Ectodermal cell (in vitro differentiated cells): ENCODE measurements at regions not wholly inside any gene's neighbourhood (a gene's known extent, or its start where the extent isn't known, plus 50 kb on each side); places are given as distances from the start of the nearest gene placed in this dataset.

Experiments used
- H3K27ac ChIP-seq: 2 replicates; pipeline ENCODE4 v1.7.0; 2013; ENCODE audit warnings: mild to moderate bottlenecking, low read depth, low read length; ENCODE audit not compliant: insufficient read depth, poor library complexity, severe bottlenecking
- H3K27me3 ChIP-seq: 2 replicates; pipeline ENCODE4 v1.7.0; 2013; ENCODE audit warnings: mild to moderate bottlenecking, low read length; ENCODE audit not compliant: insufficient read depth, control insufficient read depth, poor library complexity, severe bottlenecking
- H3K36me3 ChIP-seq: one replicate; pipeline ENCODE4 v1.7.0; 2013; ENCODE audit warnings: low read length; ENCODE audit not compliant: control insufficient read depth, insufficient read depth
- H3K4me1 ChIP-seq: one replicate; pipeline ENCODE4 v1.7.0; 2013; ENCODE audit warnings: low read length; ENCODE audit not compliant: control insufficient read depth, insufficient read depth
- H3K4me3 ChIP-seq: 2 replicates; pipeline ENCODE4 v1.7.0; 2013; ENCODE audit warnings: low read depth, low read length, control low read depth; ENCODE audit not compliant: insufficient read depth
- H3K9me3 ChIP-seq: 2 replicates; pipeline ENCODE4 v1.7.0; 2013; ENCODE audit warnings: mild to moderate bottlenecking, low read length, moderate library complexity; ENCODE audit not compliant: control insufficient read depth
- WGBS, 2 experiments: methylation state at CpG; one replicate each; pipeline ENCODE4 v1.1.7; 2013; ENCODE audit warnings: missing lambda C conversion rate in 2 of 2; 5-methylcytosine and 5-hydroxymethylcytosine counted together

GRCh38 chr6:170166511-170167122, 124.3 kb downstream of the DLL1 start:
- no peak overlapping the region for H3K4me3 ChIP-seq
- WGBS, 2 experiments = 91 to 92% methylated on average over 31 of the region's 31 CpGs
- H3K4me1 ChIP-seq = peaks cover 15% of the 10 kb centered on the region
- no peaks in the 10 kb centered on the region for H3K9me3 ChIP-seq
- H3K27me3 ChIP-seq = no peaks in the 10 kb centered on the region
- no peaks in the 10 kb centered on the region for H3K36me3 ChIP-seq
- H3K27ac ChIP-seq = no peak overlapping the region

- Histone ChIP-seq H3K27me3 (no peaks in the 10 kb centered on the region), H3K4me1 (peaks cover 15% of the 10 kb centered on the region), H3K27ac (no peak overlapping the region), H3K9me3 (no peaks in the 10 kb centered on the region), H3K4me3 (no peak overlapping the region), H3K36me3 (no peaks in the 10 kb centered on the region)
- WGBS, 2 experiments = 90 to 93% methylated on average over 22 of the region's 22 CpGs
Measured at GRCh38 chr6:170165471-170166117, 125.3 kb downstream of the DLL1 start.

- Histone ChIP-seq H3K4me3 (no peak overlapping the region), H3K27me3 (no peaks in the 10 kb centered on the region), H3K36me3 (no peaks in the 10 kb centered on the region), H3K4me1 (peaks cover 15% of the 10 kb centered on the region), H3K9me3 (no peaks in the 10 kb centered on the region), H3K27ac (no peak overlapping the region)
- WGBS, 2 experiments = 81 to 87% methylated on average over 11 of the region's 11 CpGs
Measured at GRCh38 chr6:170165085-170165470, 125.8 kb downstream of the DLL1 start.

- no peak overlapping the region for H3K4me3 ChIP-seq
- no peaks in the 10 kb centered on the region for H3K36me3 ChIP-seq
- H3K27me3 ChIP-seq = no peaks in the 10 kb centered on the region
- no peaks in the 10 kb centered on the region for H3K9me3 ChIP-seq
- peaks cover 15% of the 10 kb centered on the region for H3K4me1 ChIP-seq
- H3K27ac ChIP-seq = no peak overlapping the region
- 85 to 86% methylated on average over 21 of the region's 21 CpGs for WGBS, 2 experiments
Measured at GRCh38 chr6:170164271-170164900, 126.5 kb downstream of the DLL1 start.

GRCh38 chr6:170163405-170164170, 127.3 kb downstream of the DLL1 start:
- H3K27me3 ChIP-seq = no peaks in the 10 kb centered on the region
- no peaks in the 10 kb centered on the region for H3K9me3 ChIP-seq
- no peaks in the 10 kb centered on the region for H3K36me3 ChIP-seq
- WGBS, 2 experiments = 92 to 93% methylated on average over 27 of the region's 27 CpGs
- H3K4me1 ChIP-seq = peaks cover 15% of the 10 kb centered on the region
- no peak overlapping the region for H3K4me3 ChIP-seq
- H3K27ac ChIP-seq = no peak overlapping the region

GRCh38 chr6:170162775-170163404, 128.0 kb downstream of the DLL1 start:
- Histone ChIP-seq H3K4me1 (peaks cover 15% of the 10 kb centered on the region), H3K4me3 (no peak overlapping the region), H3K36me3 (no peaks in the 10 kb centered on the region), H3K9me3 (no peaks in the 10 kb centered on the region), H3K27me3 (no peaks in the 10 kb centered on the region), H3K27ac (no peak overlapping the region)
- WGBS, 2 experiments = 93 to 98% methylated on average over 19 of the region's 19 CpGs

- 93 to 95% methylated on average over 27 of the region's 27 CpGs for WGBS, 2 experiments
- Histone ChIP-seq H3K27me3 (no peaks in the 10 kb centered on the region), H3K4me1 (peaks cover 15% of the 10 kb centered on the region), H3K36me3 (no peaks in the 10 kb centered on the region), H3K4me3 (no peak overlapping the region), H3K27ac (no peak overlapping the region), H3K9me3 (no peaks in the 10 kb centered on the region)
Measured at GRCh38 chr6:170162011-170162774, 128.7 kb downstream of the DLL1 start.

GRCh38 chr6:170160628-170161611, 130.0 kb downstream of the DLL1 start:
- 89 to 91% methylated on average over 26 of the region's 27 CpGs for WGBS, 2 experiments
- H3K27ac ChIP-seq = no peak overlapping the region

More at GRCh38 chr6:170160628-170161611, 130.0 kb downstream of the DLL1 start:
- no peaks in the 10 kb centered on the region for H3K36me3 ChIP-seq
- no peaks in the 10 kb centered on the region for H3K27me3 ChIP-seq
- H3K4me1 ChIP-seq = peaks cover 15% of the 10 kb centered on the region
- H3K4me3 ChIP-seq = no peak overlapping the region
- no peaks in the 10 kb centered on the region for H3K9me3 ChIP-seq
